ENCODE measurements at regions not wholly inside any gene's neighbourhood (a gene's known extent, or its start where the extent isn't known, plus 50 kb on each side); places are given as distances from the start of the nearest gene placed in this dataset.

- TF ChIP-seq CTCF (conservative IDR thresholded peaks at IDR 0.05) (no peak), ZFX (IDR thresholded peaks at IDR 0.05) (no peak)
Measured at GRCh38 chr2:856041-856440, 94.6 kb upstream of the SNTG2 start.
